IPS-NIHi11 (cell line): ENCODE measurements at regions not wholly inside any gene's neighbourhood (a gene's known extent, or its start where the extent isn't known, plus 50 kb on each side); places are given as distances from the start of the nearest gene placed in this dataset.
"Not testable (repeated sequence)": the region's sequence is repeated elsewhere in the genome, so short reads cannot be mapped to it uniquely, and the experiment has no call there.

Experiments
- DNase-seq: peaks from one replicate; pipeline ENCODE4 v3.0.0; 2012; ENCODE audit warnings: mixed read lengths, low spot score

GRCh38 chr9:42239445-42240260, 56.2 kb downstream of the SPATA31A6 start:
- DNase-seq, result not testable (repeated sequence)

GRCh38 chr9:42240261-42240579, 56.8 kb downstream of the SPATA31A6 start:
- DNase-seq, result not testable (repeated sequence)

GRCh38 chr9:42243211-42243610, 59.8 kb downstream of the SPATA31A6 start:
- DNase-seq, result not testable (repeated sequence)

GRCh38 chr9:42243822-42244221, 60.4 kb downstream of the SPATA31A6 start:
- DNase-seq, result not testable (repeated sequence)

GRCh38 chr9:42268729-42269128, 85.3 kb downstream of the SPATA31A6 start:
- DNase-seq, result not testable (repeated sequence)

GRCh38 chr9:42269171-42269570, 85.7 kb downstream of the SPATA31A6 start:
- DNase-seq, result not testable (repeated sequence)

- DNase-seq, result not testable (repeated sequence)
Measured at GRCh38 chr9:42273191-42273590, 89.7 kb downstream of the SPATA31A6 start.

- DNase-seq, result no peak
Measured at GRCh38 chr9:42275141-42275540, 91.7 kb downstream of the SPATA31A6 start.

- not testable (repeated sequence) for DNase-seq
Measured at GRCh38 chr9:42282531-42283178, 99.2 kb downstream of the SPATA31A6 start.

GRCh38 chr9:42283179-42283543, 99.7 kb downstream of the SPATA31A6 start:
- DNase-seq, result not testable (repeated sequence)

GRCh38 chr9:42286145-42286845, 102.8 kb downstream of the SPATA31A6 start:
- not testable (repeated sequence) for DNase-seq

- not testable (repeated sequence) for DNase-seq
Measured at GRCh38 chr9:42288002-42288864, 104.8 kb downstream of the SPATA31A6 start.

GRCh38 chr9:42288865-42289229, 105.4 kb downstream of the SPATA31A6 start:
- DNase-seq, result not testable (repeated sequence)

- not testable (repeated sequence) for DNase-seq
Measured at GRCh38 chr9:42300124-42300523, 116.7 kb downstream of the SPATA31A6 start.

- DNase-seq, result not testable (repeated sequence)
Measured at GRCh38 chr9:42306625-42307024, 123.2 kb downstream of the SPATA31A6 start.

- DNase-seq, result not testable (repeated sequence)
Measured at GRCh38 chr9:42307449-42307848, 124.0 kb downstream of the SPATA31A6 start.

- not testable (repeated sequence) for DNase-seq
Measured at GRCh38 chr9:42310972-42311371, 127.5 kb downstream of the SPATA31A6 start.

GRCh38 chr9:42316026-42316425, 132.6 kb downstream of the SPATA31A6 start:
- DNase-seq, result not testable (repeated sequence)

- DNase-seq, result not testable (repeated sequence)
Measured at GRCh38 chr9:42317677-42318076, 134.2 kb downstream of the SPATA31A6 start.

GRCh38 chr9:42323084-42323809, 139.8 kb downstream of the SPATA31A6 start:
- DNase-seq, result peak; percentile 7

- not testable (repeated sequence) for DNase-seq
Measured at GRCh38 chr9:42325142-42325541, 141.7 kb downstream of the SPATA31A6 start.
